H1 (cell line): ENCODE measurements at regions not wholly inside any gene's neighbourhood (a gene's known extent, or its start where the extent isn't known, plus 50 kb on each side); places are given as distances from the start of the nearest gene placed in this dataset.

Experiments used
- RXRA ChIP-seq: IDR thresholded peaks from 2 replicates; pipeline ENCODE4 v1.6.1; 2011; ENCODE audit warnings: low read depth, mild to moderate bottlenecking, low read length, moderate library complexity; ENCODE audit not compliant: insufficient read depth
- SUZ12 ChIP-seq: fragments of 200-600 bp; sonication (generic); IDR thresholded peaks from 2 replicates; pipeline ENCODE4 v1.6.1; 2012; ENCODE audit warnings: mild to moderate bottlenecking, inconsistent platforms, low read length, moderate library complexity, mixed read lengths

DNA sequence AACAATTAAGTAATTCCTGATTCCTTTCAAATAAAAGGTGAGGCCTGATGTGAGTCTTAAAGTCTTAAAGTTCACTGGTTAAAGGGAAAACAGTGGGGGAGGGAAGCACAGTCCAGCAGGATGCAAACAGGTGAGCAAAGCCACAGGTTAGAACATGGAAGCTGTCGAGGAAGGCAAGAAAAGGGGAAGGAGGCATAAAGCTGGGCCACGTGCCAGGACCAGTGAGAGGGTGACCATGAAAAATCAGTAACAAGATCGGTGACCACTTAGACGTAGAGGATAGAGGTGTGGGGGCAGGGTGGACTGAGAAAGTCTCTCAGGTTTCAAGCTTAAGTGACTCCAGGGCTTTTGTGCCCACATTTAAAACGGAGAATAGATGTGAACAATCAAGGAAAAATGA, 231.3 kb downstream of the SETD4 start (continued):
- no peak for TF ChIP-seq RXRA
- TF ChIP-seq SUZ12 = no peak
